Muscle of back (tissue), 3 donors: ENCODE measurements at regions not wholly inside any gene's neighbourhood (a gene's known extent, or its start where the extent isn't known, plus 50 kb on each side); places are given as distances from the start of the nearest gene placed in this dataset.

Source experiments
- DNase-seq, 3 donors: peaks; one replicate each; pipeline versions ENCODE4 v3.0.0 to v3.0.0-alpha.2; 2013

- DNase-seq = no peak
Measured at GRCh38 chr15:94177112-94177511, 54.2 kb upstream of the MCTP2 start.

DNA sequence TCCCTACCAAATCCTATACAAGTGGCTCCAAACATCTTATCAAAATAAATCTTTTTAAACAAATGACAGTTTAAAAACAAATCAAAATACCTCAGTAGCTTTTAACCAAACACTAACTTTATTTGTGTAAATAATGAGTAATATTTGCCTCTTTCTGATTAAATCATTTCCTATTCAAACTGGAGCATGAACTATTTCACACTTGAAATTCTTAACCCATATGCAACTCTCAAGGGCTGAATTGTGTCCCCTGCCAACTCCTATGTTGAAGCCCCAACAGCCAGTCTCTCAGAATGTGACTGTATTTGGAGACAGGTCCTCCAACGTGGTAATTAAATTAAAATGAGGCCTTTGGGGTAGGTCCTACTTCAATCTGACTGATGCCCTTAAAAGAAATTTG is 55.9 kb upstream of the MCTP2 start:
- no peak for DNase-seq

DNA sequence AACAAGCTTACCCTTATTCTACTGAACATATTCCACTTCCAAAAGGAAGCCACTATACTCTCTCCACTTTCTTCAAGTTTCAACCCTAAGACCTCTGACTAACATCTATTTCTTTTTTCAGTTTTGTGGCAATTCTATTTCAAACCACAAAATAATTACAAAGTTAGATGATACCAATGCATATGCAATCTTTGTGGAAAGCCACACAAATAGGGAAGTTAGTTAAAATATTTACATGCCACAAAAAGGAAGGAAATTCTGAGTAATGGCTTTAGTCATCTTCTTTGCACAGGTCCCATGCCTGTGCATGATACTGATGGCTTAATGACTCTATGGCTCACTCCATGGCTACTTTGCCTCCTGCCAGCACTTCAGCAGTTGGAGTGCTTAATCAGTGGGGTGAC is 57.0 kb upstream of the MCTP2 start:
- DNase-seq = peak in 1 of 3 donors; percentile 64

- DNase-seq = no peak
Measured at GRCh38 chr15:94168250-94168649, 63.1 kb upstream of the MCTP2 start.

GRCh38 chr15:94164971-94165370 is 66.4 kb upstream of the MCTP2 start:
- no peak for DNase-seq

DNA sequence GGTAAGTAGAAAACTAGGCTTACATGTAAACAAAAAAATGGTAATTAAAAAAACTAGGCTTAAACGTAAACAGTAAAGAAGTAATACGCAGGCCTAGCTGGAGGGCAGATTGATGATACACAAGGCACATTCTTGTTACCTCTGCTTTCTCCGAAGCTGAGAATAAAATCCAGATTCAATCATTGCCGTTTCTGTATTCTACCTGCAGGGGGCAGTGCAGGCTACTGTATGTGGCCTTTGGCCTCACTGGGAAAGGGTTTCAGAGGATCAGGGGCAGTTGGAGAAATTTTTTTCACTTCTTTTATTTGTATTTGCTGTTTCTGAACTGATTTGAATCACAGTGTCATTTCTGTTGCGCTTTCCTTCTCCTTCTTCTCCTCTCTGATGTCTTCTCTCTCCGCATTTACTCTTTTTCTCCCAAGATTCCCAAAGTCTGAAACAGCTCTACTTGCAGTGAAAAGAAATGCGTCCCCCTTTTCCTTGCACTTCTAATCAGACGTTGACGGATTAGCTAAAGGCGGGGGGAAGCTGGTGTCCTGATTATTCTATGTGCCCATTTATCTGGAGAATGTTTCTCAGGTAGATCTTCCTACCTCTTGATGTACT is 67.1 kb upstream of the MCTP2 start:
- peak; percentile 52 to 71 (median 53) for DNase-seq

DNA sequence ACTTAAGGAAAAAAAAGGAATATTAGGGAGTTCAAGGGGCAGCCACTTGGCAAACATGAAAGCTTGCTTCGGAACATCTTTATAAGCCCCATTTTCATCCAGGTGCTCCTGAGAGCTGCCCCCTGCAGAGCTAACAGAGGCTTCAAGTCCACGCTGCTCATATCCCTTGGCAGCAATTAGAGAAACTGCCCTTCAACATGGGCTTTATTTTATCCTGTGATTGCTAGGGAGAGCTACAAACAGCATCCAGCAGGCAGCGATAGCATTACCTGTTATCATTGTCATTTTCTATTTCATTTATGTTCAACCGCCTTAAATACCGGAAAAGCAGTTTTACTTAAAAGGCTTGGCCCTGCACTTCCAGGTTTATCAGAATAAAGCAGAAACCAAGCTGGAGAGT is 68.4 kb upstream of the MCTP2 start:
- no peak for DNase-seq

- no peak for DNase-seq
Measured at GRCh38 chr15:94154255-94154654, 77.1 kb upstream of the MCTP2 start.

DNA sequence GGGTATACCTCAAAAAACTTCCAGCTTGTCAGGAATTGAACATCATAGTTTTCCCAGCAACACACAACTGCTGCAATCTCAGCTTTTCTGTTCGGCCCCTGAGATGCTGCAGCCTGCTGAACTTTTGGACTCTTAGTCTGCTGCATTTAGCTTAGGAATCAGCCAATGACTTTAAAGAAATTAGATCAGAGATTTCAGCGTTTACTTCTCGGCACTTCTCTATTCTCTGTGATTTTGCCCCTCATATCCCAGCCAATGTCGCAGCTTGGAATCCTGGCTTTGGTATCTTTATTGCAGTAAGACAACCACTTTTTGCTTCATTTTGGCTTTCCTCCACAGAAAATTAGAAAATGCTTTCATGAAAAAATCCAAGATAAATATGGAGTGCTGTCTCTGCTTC is 86.3 kb upstream of the MCTP2 start:
- DNase-seq = peak in 1 of 3 donors; percentile 25

- no peak for DNase-seq
Measured at GRCh38 chr15:94141802-94142201, 89.6 kb upstream of the MCTP2 start.

DNA sequence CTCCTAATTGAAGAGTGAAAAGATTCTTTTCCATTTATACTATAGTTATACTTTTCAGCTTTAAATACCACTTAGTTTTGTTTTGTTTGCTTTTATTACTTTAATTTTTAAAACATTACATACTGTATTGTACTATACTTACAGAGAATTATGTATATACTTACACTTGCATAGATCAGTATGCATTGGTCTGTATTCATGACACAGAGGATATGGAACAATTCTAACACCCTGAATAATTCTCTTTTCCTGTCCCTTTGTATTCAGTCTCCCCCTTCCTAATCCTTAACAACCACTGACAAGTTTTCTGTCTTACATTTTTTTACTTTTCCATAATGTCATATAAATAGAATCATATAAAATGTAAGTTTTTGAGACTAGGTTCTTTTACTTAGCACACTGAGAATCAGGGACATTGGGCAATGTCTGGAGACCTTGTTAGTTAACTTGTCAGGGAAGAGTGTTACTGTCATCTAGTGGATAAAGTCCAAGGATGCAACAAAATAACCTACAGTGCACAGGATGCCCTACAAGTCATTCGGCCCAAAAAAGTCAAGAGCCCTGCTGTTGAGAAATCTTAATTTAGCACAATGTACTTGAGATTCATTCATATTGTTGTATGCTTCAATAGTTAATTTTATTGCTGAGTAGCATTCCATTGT is 95.7 kb upstream of the MCTP2 start:
- DNase-seq = no peak

DNA sequence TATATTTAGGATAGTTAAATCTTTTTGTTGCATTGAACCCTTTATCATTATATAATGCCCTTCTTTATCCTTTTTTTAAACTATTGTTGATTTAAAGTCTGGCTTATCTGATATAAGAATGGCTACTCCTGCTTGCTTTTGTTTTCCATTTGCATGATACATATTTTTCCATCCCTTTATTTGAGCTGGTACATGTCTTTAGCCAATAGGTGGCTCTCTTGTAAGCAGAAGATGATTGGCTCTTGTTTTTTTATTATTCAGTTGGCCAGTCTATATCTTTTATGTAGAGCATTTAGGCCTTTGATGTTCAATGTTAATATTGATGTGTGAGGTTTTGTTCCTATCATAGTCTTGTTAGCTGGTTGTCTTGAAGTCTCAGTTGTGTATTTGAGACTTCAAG is 99.5 kb upstream of the MCTP2 start:
- no peak for DNase-seq

DNA sequence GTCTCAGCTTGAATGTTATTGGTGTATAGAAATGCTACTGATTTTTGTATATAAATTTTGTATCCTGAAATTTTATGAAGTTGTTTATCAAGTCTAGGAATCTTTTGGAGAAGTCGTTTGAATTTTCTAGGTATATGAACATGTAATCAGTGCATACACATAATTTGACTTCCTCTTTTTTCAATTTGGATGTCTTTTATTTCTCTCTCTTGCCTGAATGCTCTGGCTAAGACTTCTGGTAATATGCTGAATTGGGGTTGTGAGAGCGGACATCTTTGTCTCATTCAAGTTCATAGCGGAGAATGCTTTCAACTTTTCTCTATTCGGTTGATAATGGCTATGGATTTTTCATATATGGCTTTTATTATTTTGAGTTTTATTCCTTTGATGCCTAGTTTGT is 100.9 kb upstream of the MCTP2 start:
- no peak for DNase-seq

- no peak for DNase-seq
Measured at GRCh38 chr15:94127006-94127405, 104.4 kb upstream of the MCTP2 start.

DNA sequence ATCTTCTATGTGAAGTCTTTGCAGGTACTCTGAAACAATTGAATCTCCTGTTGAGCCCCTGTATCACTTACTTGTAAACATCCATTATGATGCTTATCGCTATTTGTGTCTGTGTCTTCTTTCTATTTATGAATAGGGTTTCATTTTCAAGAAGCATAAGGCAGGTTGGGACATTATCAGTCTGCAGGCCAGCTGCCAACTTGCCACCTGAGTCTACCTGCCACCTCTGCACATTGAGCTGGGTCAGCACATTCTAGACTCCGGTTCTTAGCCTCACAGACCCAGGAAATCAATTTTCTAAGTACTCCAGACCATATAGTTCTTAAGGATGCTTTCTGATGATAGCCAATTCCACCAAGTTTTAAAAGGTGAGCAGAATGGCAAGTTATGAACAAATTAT is 105.7 kb upstream of the MCTP2 start:
- DNase-seq = no peak

DNA sequence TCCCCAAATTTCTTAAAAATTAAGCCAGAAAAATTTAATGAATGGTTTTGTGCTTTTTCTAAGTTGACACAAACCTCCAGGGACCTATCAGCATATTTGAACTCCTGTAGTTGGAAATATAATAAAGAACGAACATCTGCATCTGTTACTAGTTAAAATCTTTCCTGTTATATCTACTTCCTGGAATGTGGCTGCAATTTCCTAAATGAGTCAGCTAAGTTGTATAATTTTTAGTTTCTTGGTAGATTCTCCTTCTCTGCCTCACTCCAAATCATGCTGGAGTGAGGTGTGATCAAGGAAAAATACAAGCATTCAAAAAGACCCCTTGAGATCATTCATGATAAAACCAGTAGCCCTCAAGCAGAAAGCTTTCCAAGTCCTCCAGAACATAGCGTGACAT is 106.2 kb upstream of the MCTP2 start:
- DNase-seq = peak; percentile 62 to 78 (median 63)

- DNase-seq = no peak
Measured at GRCh38 chr15:94122516-94122915, 108.8 kb upstream of the MCTP2 start.

DNA sequence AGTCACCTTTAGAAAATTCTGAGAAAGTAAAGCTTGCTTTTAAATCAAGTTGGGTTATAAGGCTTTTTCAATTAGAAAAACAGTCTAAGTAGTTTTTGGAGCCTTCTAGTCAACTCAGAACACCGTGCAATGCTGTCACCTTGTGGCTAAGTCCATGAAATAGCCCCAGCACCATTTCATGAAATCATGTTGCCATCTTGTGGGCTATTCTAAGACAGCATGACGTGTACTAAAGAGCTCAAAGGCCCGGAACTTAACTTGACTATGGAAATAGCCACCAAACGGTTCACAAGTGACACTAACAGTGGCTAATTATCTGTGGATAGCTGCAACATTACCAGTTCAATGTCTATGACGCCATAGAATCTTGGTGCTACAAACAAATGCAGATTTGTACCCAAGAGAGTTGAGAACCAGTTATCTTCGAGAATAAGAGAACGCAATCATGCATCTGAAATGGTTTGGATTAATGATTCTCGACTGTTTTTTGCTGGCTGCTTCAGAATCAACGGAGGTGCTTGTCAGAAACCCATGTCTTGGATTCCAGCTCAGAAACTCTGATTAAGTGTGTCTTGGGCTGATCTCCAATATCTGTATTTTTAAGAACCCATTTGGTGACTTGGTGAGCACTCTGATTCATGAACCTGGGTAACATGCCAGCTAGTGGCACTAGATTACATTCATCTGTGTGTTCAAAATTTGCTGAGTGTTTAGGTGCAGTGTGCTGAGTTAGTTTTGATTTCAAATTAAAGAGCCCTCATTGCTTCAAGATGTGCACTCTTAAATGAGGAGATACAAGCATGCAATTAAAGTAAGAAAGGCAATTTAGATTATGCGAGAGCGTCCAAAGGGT is 111.2 kb upstream of the MCTP2 start:
- peak; percentile 90 to 94 (median 91) for DNase-seq

DNA sequence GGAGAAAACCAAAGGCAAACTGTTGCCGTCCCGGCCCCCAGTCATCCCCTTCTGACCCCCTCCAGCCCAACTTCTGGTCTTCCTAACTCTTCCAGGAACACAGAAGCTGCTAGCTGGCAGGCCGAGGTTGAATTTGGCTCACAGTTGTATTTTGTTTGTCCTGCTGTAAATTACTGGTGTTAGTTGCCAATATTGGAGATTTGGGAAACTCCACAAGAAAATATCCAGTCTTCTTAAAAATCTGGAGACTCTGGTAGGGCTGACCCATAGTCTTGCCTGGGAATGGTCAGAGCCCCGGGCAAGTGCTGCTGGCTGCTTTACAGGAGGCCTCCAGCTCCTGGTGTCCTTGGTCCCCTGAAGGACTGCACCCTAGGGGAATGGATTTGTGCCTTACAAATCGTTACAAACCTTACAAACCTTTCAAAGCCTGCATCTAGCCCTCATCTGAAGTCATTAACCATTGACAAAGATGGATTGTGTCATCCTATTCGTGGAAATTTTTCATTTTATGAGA is 112.0 kb upstream of the MCTP2 start:
- peak; percentile 51 to 91 (median 71) for DNase-seq

- no peak for DNase-seq
Measured at GRCh38 chr15:94110476-94111130, 120.8 kb upstream of the MCTP2 start.

DNA sequence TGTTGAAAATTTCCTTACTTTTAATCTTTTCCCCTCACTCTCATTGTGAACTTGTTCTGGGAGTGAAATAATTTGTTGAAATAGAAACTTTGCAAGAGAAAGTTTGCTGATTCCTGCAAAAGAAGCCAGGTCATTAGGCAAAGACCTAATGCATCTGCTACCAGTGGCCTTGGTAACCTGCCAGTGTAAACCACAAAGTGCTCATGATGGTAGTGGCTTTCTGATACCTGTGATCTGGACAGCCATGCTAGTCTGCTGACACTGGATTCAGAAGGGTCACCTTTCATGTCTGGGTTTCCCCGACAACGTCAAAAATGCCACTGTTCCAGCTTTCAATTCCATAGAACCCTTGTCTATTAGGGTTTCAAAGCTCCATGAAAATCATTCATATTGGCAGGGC is 123.7 kb upstream of the MCTP2 start:
- no peak for DNase-seq

DNA sequence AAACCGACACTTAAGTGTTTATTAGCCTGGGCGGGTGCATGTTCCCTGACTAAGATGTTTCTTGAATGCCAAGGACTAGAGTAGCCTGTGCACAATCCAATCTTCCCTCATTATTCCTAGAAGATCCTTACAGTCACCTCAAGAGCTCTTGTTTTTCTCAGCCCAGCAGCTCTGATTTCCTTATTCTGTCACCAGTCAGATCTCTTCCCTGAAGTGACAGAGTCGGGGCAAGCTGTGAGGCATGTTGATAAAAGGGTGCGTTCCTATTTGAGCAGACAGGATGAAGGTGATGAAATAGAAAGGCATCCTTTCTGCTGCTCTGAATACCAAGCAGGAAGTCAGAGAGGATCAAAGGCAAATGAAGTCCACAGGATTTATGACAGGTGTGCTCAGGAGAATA is 125.6 kb upstream of the MCTP2 start:
- no peak for DNase-seq
